WERI-Rb-1 (cell line): ENCODE measurements at regions not wholly inside any gene's neighbourhood (a gene's known extent, or its start where the extent isn't known, plus 50 kb on each side); places are given as distances from the start of the nearest gene placed in this dataset.

Source experiments
- DNase-seq: peaks from one replicate; pipeline ENCODE4 v3.0.0-alpha.2; 2020
- H3K27ac ChIP-seq: fragments of 250-450 bp; sonication (Bioruptor Pico); 2 replicates; pipeline ENCODE4 v1.5.1; 2020; ENCODE audit warnings: mild to moderate bottlenecking, moderate library complexity
- H3K27me3 ChIP-seq: fragments of 250-450 bp; sonication (Bioruptor Pico); 2 replicates; pipeline ENCODE4 v1.5.1; 2021; ENCODE audit warnings: mild to moderate bottlenecking, low read depth, moderate library complexity; ENCODE audit not compliant: insufficient read depth, severe bottlenecking
- H3K36me3 ChIP-seq: fragments of 250-450 bp; sonication (Bioruptor Pico); 2 replicates; pipeline ENCODE4 v1.5.1; 2020; ENCODE audit warnings: mild to moderate bottlenecking, moderate library complexity
- H3K4me3 ChIP-seq: 2 replicates; pipeline ENCODE4 v1.5.1; 2011; ENCODE audit warnings: low read depth, mild to moderate bottlenecking, control low read depth, low read length
- H3K9me3 ChIP-seq: fragments of 250-450 bp; sonication (Bioruptor Pico); 2 replicates; pipeline ENCODE4 v1.5.1; 2021; ENCODE audit warnings: mild to moderate bottlenecking, moderate library complexity; ENCODE audit not compliant: severe bottlenecking
- CTCF ChIP-seq: IDR thresholded peaks from 2 replicates; pipeline ENCODE4 v1.5.1; 2011; ENCODE audit warnings: low read depth, mild to moderate bottlenecking, control low read depth, inconsistent platforms, low read length

- Histone ChIP-seq H3K27ac (no peak overlapping the region), H3K4me3 (no peak overlapping the region), H3K27me3 (no peaks in the 10 kb centered on the region), H3K9me3 (no peaks in the 10 kb centered on the region), H3K36me3 (no peaks in the 10 kb centered on the region)
- no peak for DNase-seq
- no peak for TF ChIP-seq CTCF
These were observed 95.5 kb downstream of the EOMES start for GRCh38 chr3:27626596-27627118.

GRCh38 chr3:27625864-27626263 lies 96.3 kb downstream of the EOMES start:
- DNase-seq = no peak
- TF ChIP-seq CTCF = no peak
- Histone ChIP-seq H3K4me3 (no peak overlapping the region), H3K9me3 (no peaks in the 10 kb centered on the region), H3K27me3 (no peaks in the 10 kb centered on the region), H3K36me3 (no peaks in the 10 kb centered on the region), H3K27ac (no peak overlapping the region)

DNA sequence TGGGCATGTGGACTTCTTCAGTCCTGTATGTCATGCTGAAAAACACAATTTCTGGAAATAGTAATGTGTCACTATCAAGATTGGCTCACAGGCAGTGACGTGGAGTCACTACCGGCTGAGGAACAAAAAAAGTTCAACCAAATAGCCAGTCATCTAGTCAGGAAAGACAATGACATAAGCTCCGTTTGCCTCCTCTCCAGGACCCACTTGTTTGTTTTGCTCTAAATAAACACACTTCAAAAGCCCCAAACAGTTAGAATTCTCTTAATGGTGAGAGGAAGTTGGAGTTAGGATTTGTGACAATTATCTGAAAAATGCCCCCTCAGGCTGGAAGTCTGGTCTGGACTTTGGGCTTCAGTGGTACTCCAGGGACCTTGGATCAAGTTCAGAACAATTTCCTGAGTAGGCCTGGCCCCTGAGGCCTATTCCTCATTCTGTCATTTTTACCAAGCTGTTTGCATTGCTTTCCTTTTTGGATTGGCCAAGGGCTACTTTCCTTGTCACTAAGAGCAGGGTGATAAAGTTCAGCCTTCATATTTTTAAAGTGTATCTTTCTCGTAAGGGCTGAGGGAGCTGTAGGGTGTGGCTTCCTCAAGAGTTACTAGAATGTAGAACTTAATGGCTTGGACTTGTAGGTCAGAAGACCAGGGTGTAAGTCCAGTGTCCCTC lies 98.9 kb downstream of the EOMES start:
- Histone ChIP-seq H3K4me3 (no peak overlapping the region), H3K27ac (no peak overlapping the region), H3K36me3 (no peaks in the 10 kb centered on the region), H3K9me3 (no peaks in the 10 kb centered on the region), H3K27me3 (no peaks in the 10 kb centered on the region)
- TF ChIP-seq CTCF = no peak
- DNase-seq = no peak

GRCh38 chr3:27617552-27617951 lies 104.6 kb downstream of the EOMES start:
- Histone ChIP-seq H3K4me3 (no peak overlapping the region), H3K27me3 (no peaks in the 10 kb centered on the region), H3K9me3 (peaks cover 7% of the 10 kb centered on the region), H3K27ac (no peak overlapping the region), H3K36me3 (no peaks in the 10 kb centered on the region)
- no peak for TF ChIP-seq CTCF
- no peak for DNase-seq

DNA sequence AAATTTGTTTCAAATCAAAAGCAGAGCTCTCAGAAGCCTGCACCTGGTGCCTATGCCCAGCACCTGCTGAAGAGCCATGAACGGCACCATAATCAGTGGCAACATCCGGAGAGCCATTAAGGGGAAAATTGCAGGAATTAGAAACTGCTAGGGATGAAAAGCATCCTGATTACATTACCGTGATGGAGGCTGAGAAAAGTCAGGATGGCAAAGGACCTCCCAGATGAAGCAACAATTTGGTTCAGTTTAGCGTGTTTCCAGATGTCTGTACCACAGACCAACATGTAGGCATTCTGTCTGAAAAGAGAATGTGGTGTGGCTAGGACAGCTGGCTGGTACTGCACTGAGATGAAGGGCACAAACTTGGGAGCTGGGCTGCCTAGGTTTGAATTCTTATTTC lies 106.1 kb downstream of the EOMES start:
- DNase-seq = no peak
- no peaks in the 10 kb centered on the region for H3K27me3 ChIP-seq
- no peak overlapping the region for H3K27ac ChIP-seq
- peaks cover 7% of the 10 kb centered on the region for H3K9me3 ChIP-seq
- H3K36me3 ChIP-seq = no peaks in the 10 kb centered on the region
- TF ChIP-seq CTCF = no peak
- H3K4me3 ChIP-seq = no peak overlapping the region

DNA sequence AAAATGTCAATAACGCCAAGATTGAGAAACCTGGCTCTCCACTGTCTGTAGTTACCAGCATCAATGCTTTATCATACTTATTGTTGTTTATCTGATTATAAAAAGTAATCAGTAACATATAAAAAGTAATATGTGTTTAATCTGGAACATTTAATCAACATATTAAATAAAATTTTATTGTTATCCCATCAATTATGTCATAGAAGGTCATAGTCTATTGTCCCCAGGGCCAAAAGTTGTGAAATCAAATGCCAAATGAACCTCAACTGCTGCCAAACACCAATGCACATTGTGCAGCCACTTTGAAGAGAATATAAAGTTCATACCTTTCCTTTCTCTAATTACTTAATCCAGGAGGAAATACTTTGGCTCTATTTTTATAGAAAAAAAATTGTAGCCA lies 106.6 kb downstream of the EOMES start:
- DNase-seq = no peak
- Histone ChIP-seq H3K4me3 (no peak overlapping the region), H3K27me3 (no peaks in the 10 kb centered on the region), H3K27ac (no peak overlapping the region), H3K36me3 (no peaks in the 10 kb centered on the region), H3K9me3 (peaks cover 7% of the 10 kb centered on the region)
- no peak for TF ChIP-seq CTCF
